Endothelial cell of umbilical vein (primary cell): ENCODE measurements at regions not wholly inside any gene's neighbourhood (a gene's known extent, or its start where the extent isn't known, plus 50 kb on each side); places are given as distances from the start of the nearest gene placed in this dataset.

Experiments used
- BruUV-seq: library from RNA; stranded (reverse); fragments of 400-500 nt; replicated peaks from 2 replicates; lab custom pipeline; 2021; lab: Mats Ljungman, UMichigan
- CTCF ChIA-PET: fragments of 300-600, 350-600 bp; sonication (Branson Sonifier 250); formaldehyde crosslinking; loops from one replicate; lab custom pipeline; 2021; ENCODE audit warnings: antibody characterized with exemption, inconsistent platforms; lab: Charles Lee
- POLR2A ChIA-PET: fragments of 300-600, 350-600 bp; sonication (Branson Sonifier 250); formaldehyde crosslinking; loops from one replicate; lab custom pipeline; 2021; ENCODE audit warnings: antibody characterized with exemption, inconsistent platforms; lab: Charles Lee
- DNase-seq: peaks from one replicate; pipeline ENCODE4 v3.0.0-alpha.2; 2011; ENCODE audit warnings: low read depth, low spot score
- FAIRE-seq: peaks from 2 replicates; lab custom pipeline; 2011; peaks lifted over from hg19 to GRCh38; lab: Jason Lieb, UNC
- H2AFZ ChIP-seq: 2 replicates; pipeline ENCODE4 v1.6.0; 2012; ENCODE audit warnings: low read depth, low read length, control low read depth, inconsistent platforms
- H3K27ac ChIP-seq: 2 replicates; pipeline ENCODE4 v1.5.1; 2011; ENCODE audit warnings: low read depth, mild to moderate bottlenecking, control low read depth, low read length, moderate library complexity; ENCODE audit not compliant: insufficient read depth
- H3K27me3 ChIP-seq, 2 experiments: 2 replicates each; pipeline versions ENCODE4 v1.6.0 to v1.6.1; 2011; ENCODE audit warnings: low read length in 2 of 2, mixed read lengths in 1 of 2; ENCODE audit not compliant: control insufficient read depth in 2 of 2, insufficient read depth in 2 of 2
- H3K36me3 ChIP-seq, 2 experiments: 2 replicates in 1 of 2; 3 replicates in 1 of 2; pipeline ENCODE4 v1.5.1; 2011; ENCODE audit warnings: low read length in 2 of 2, mild to moderate bottlenecking in 1 of 2, moderate library complexity in 1 of 2; ENCODE audit not compliant: control insufficient read depth in 2 of 2, insufficient read depth in 2 of 2; ENCODE audit errors: extremely low read depth in 1 of 2
- H3K4me1 ChIP-seq: 3 replicates; pipeline ENCODE4 v1.5.1; 2011; ENCODE audit warnings: mild to moderate bottlenecking, low read length; ENCODE audit not compliant: control insufficient read depth, insufficient read depth; ENCODE audit errors: extremely low read depth
- H3K4me2 ChIP-seq: 2 replicates; pipeline ENCODE4 v1.6.1; 2011; ENCODE audit warnings: low read length, control low read depth, mixed read lengths; ENCODE audit not compliant: insufficient read depth
- H3K4me3 ChIP-seq, 3 experiments: fragments of 200-600 bp in 1 of 3; sonication (generic), shearing (Covaris generic) in 1 of 3; replicated peaks in 1 of 3; 2 replicates each; pipeline ENCODE4 v1.5.1; 2011 to 2016; ENCODE audit warnings: control low read depth in 3 of 3, low read length in 3 of 3, mild to moderate bottlenecking in 2 of 3, inconsistent platforms in 1 of 3, low read depth in 1 of 3, moderate library complexity in 1 of 3; ENCODE audit not compliant: insufficient read depth in 1 of 3
- H3K79me2 ChIP-seq: 2 replicates; pipeline ENCODE4 v1.6.0; 2012; ENCODE audit warnings: low read length, inconsistent platforms; ENCODE audit not compliant: control insufficient read depth, insufficient read depth
- H3K9ac ChIP-seq: replicated peaks from 2 replicates; pipeline ENCODE3; 2011; ENCODE audit warnings: low read length, control low read depth; ENCODE audit not compliant: insufficient read depth; ENCODE audit errors: extremely low read depth
- H3K9me1 ChIP-seq: replicated peaks from 3 replicates; pipeline ENCODE4 v1.6.0; 2011; ENCODE audit warnings: mild to moderate bottlenecking, low read length; ENCODE audit not compliant: control insufficient read depth, insufficient read depth; ENCODE audit errors: extremely low read depth
- H3K9me3 ChIP-seq: replicated peaks from 2 replicates; pipeline ENCODE4 v1.5.1; 2012; ENCODE audit warnings: low read length, inconsistent platforms; ENCODE audit not compliant: control insufficient read depth, insufficient read depth
- H4K20me1 ChIP-seq: replicated peaks from 2 replicates; pipeline ENCODE3; 2011; ENCODE audit warnings: mild to moderate bottlenecking, low read length; ENCODE audit not compliant: control insufficient read depth, insufficient read depth; ENCODE audit errors: extremely low read depth
- CTCF ChIP-seq, 2 donors: IDR thresholded peaks; 1 replicate in 1 of 2; 2 replicates in 1 of 2; pipeline ENCODE4 v1.5.1; 2011; ENCODE audit warnings: low read length in 2 of 2, mild to moderate bottlenecking in 2 of 2, moderate library complexity in 2 of 2, control low read depth in 1 of 2, inconsistent platforms in 1 of 2, low read depth in 1 of 2; ENCODE audit not compliant: insufficient read depth in 1 of 2; ENCODE audit errors: extremely low read depth in 1 of 2
- EZH2 ChIP-seq: IDR thresholded peaks from 2 replicates; pipeline ENCODE4 v1.6.1; 2012; ENCODE audit warnings: borderline replicate concordance, low read depth, mild to moderate bottlenecking, moderate library complexity, low read length, inconsistent platforms; ENCODE audit not compliant: severe bottlenecking
- FOS ChIP-seq: IDR thresholded peaks from 2 replicates; pipeline ENCODE4 v1.6.1; 2011; ENCODE audit warnings: mild to moderate bottlenecking, low read length, moderate library complexity, borderline replicate concordance; ENCODE audit not compliant: insufficient read depth
- GATA2 ChIP-seq: IDR thresholded peaks from 2 replicates; pipeline ENCODE4 v1.7.0; 2011; ENCODE audit warnings: low read depth, mild to moderate bottlenecking, moderate library complexity, mixed read lengths, low read length; ENCODE audit not compliant: insufficient read length, insufficient read depth
- JUN ChIP-seq: IDR thresholded peaks from 2 replicates; pipeline ENCODE4 v1.6.1; 2011; ENCODE audit warnings: borderline replicate concordance, low read depth; ENCODE audit not compliant: insufficient read length, insufficient read depth
- MAX ChIP-seq: IDR thresholded peaks from 2 replicates; pipeline ENCODE4 v1.6.1; 2011; ENCODE audit not compliant: insufficient read depth, insufficient read length
- MYC ChIP-seq: IDR thresholded peaks from one replicate; pipeline ENCODE4 v1.6.1; 2011; ENCODE audit warnings: mild to moderate bottlenecking, low read depth, low read length
- POLR2A ChIP-seq: IDR thresholded peaks from 2 replicates; pipeline ENCODE4 v1.6.1; 2012; ENCODE audit warnings: low read depth, mild to moderate bottlenecking, control low read depth, low read length
- POLR2AphosphoS5 ChIP-seq: IDR thresholded peaks from 2 replicates; pipeline ENCODE4 v1.6.1; 2012; ENCODE audit warnings: low read depth, mild to moderate bottlenecking, control low read depth, low read length, moderate library complexity; ENCODE audit not compliant: insufficient read depth
- dilution Hi-C: fragments of 300-500 bp; cut with MboI; formaldehyde crosslinking; loops from one replicate; pipeline ENCODE4 v1.15.0; 2019; ENCODE audit warnings: low sequenced_read_pairs; ENCODE audit not compliant: extremely low pct_ligation_motif_present
- intact Hi-C: fragments of 100-400 bp; cut with micrococcal nuclease; formaldehyde crosslinking; loops from one replicate; pipeline ENCODE4 v1.10.0; 2022

- Histone ChIP-seq H3K36me3 (peaks cover 4 to 23% of the 10 kb centered on the region in 2 experiments), H3K9me3 (no peaks in the 10 kb centered on the region), H3K27ac (no peak overlapping the region), H3K79me2 (no peaks in the 10 kb centered on the region), H3K27me3 (no peaks in the 10 kb centered on the region), H3K9ac (no peak overlapping the region), H2AFZ (no peak overlapping the region), H3K4me3 (no peak overlapping the region), H4K20me1 (no peaks in the 10 kb centered on the region), H3K9me1 (no peaks in the 10 kb centered on the region), H3K4me1 (no peaks in the 10 kb centered on the region), H3K4me2 (no peak overlapping the region)
- TF ChIP-seq MYC (no peak), CTCF (IDR thresholded peaks at IDR 0.05; ENCODE audit: extremely low read depth in 1 of 2, insufficient read depth in 1 of 2, low read depth in 1 of 2, low read length in 2 of 2) (no peak), JUN (no peak), GATA2 (no peak), EZH2 (no peak), POLR2AphosphoS5 (no peak), POLR2A (no peak), FOS (no peak), MAX (no peak)
- intact Hi-C loops (no loop called here), dilution Hi-C loops (no loop called here)
- DNase-seq = no peak
- no peak for FAIRE-seq
- POLR2A ChIA-PET = no interaction called here
- no TSS peak for BruUV-seq
- CTCF ChIA-PET = interaction anchor here (1.9 kb wide), 1 partner anchor 9 kb away, joined by 4 read pairs; no protein-coding TSS in a partner anchor
These were observed 92.0 kb downstream of the NCOR2 start for GRCh38 chr12:124475295-124476010.
